Ectodermal cell (in vitro differentiated cells): ENCODE measurements at regions not wholly inside any gene's neighbourhood (a gene's known extent, or its start where the extent isn't known, plus 50 kb on each side); places are given as distances from the start of the nearest gene placed in this dataset.

Source experiments
- H3K27ac ChIP-seq: 2 replicates; pipeline ENCODE4 v1.7.0; 2013; ENCODE audit warnings: mild to moderate bottlenecking, low read depth, low read length; ENCODE audit not compliant: insufficient read depth, poor library complexity, severe bottlenecking
- H3K27me3 ChIP-seq: 2 replicates; pipeline ENCODE4 v1.7.0; 2013; ENCODE audit warnings: mild to moderate bottlenecking, low read length; ENCODE audit not compliant: insufficient read depth, control insufficient read depth, poor library complexity, severe bottlenecking
- H3K36me3 ChIP-seq: one replicate; pipeline ENCODE4 v1.7.0; 2013; ENCODE audit warnings: low read length; ENCODE audit not compliant: control insufficient read depth, insufficient read depth
- H3K4me1 ChIP-seq: one replicate; pipeline ENCODE4 v1.7.0; 2013; ENCODE audit warnings: low read length; ENCODE audit not compliant: control insufficient read depth, insufficient read depth
- H3K4me3 ChIP-seq: 2 replicates; pipeline ENCODE4 v1.7.0; 2013; ENCODE audit warnings: low read depth, low read length, control low read depth; ENCODE audit not compliant: insufficient read depth
- H3K9me3 ChIP-seq: 2 replicates; pipeline ENCODE4 v1.7.0; 2013; ENCODE audit warnings: mild to moderate bottlenecking, low read length, moderate library complexity; ENCODE audit not compliant: control insufficient read depth
- WGBS, 2 experiments: methylation state at CpG; one replicate each; pipeline ENCODE4 v1.1.7; 2013; ENCODE audit warnings: missing lambda C conversion rate in 2 of 2; 5-methylcytosine and 5-hydroxymethylcytosine counted together

DNA sequence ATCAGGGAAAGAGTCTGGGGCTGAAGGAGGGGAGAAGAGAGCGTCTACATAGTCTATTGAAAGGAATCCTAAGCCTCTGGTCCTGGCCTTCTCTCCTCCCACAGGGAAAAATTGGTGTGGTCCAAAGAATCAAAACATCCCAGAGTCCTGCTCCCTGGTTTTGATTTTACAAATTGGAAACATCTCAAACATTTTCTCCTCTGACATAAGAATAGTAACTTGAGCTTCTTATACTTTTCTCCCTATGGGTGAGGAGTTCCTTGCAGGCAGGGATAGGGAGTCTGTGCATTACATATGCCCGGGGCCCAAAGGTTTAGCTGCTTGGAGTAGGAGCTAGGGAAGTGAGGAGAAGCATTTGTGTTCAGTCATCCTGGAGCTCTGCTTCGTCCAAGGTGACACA, 120.0 kb upstream of the GGTLC1 start:
- 84 to 89% methylated on average over 3 of the region's 3 CpGs for WGBS, 2 experiments
- Histone ChIP-seq H3K9me3 (no peaks in the 10 kb centered on the region), H3K27me3 (no peaks in the 10 kb centered on the region), H3K27ac (no peak overlapping the region), H3K4me1 (no peaks in the 10 kb centered on the region), H3K36me3 (no peaks in the 10 kb centered on the region), H3K4me3 (no peak overlapping the region)

GRCh38 chr20:24106801-24107445, 118.3 kb upstream of the GGTLC1 start:
- Histone ChIP-seq H3K4me3 (no peak overlapping the region), H3K27ac (no peak overlapping the region), H3K27me3 (no peaks in the 10 kb centered on the region), H3K4me1 (no peaks in the 10 kb centered on the region), H3K9me3 (no peaks in the 10 kb centered on the region), H3K36me3 (no peaks in the 10 kb centered on the region)
- WGBS, 2 experiments, result 94 to 97% methylated on average over 8 of the region's 8 CpGs

- Histone ChIP-seq H3K4me1 (no peaks in the 10 kb centered on the region), H3K27ac (no peak overlapping the region), H3K27me3 (no peaks in the 10 kb centered on the region), H3K4me3 (no peak overlapping the region), H3K36me3 (no peaks in the 10 kb centered on the region), H3K9me3 (no peaks in the 10 kb centered on the region)
- 71 to 95% methylated on average over 1 to 3 of the region's 4 CpGs for WGBS, 2 experiments
Measured at GRCh38 chr20:24106150-24106800, 117.7 kb upstream of the GGTLC1 start.

DNA sequence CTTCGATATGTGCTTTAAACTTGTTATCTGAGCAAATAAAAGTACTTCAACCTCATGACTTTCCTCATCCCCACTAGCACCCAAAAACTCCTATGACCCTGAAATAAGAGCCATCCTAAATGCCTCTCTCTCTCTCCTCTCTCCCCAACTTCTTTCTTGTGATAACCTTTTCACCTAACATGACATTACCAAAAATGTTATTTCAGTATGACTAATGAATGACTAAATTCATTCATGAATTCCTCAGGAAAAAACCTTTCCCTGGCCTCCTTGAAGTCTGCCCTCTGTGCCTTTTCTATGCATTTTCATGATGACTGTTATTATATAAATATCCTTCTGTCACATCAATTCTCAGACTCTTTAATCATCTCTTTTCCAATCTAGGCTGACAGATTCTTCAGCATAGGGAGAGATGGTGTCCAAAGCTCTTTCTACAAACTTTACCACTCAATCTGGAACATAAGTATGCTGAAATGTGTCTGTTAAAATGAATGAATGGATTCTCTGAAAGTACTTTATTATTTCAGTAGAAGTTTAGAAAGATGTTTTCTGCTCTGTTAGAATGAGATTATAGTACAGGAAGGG, 114.3 kb upstream of the GGTLC1 start:
- Histone ChIP-seq H3K4me3 (no peak overlapping the region), H3K9me3 (no peaks in the 10 kb centered on the region), H3K27me3 (no peaks in the 10 kb centered on the region), H3K4me1 (no peaks in the 10 kb centered on the region), H3K27ac (no peak overlapping the region), H3K36me3 (no peaks in the 10 kb centered on the region)
- WGBS, 2 experiments, result 92 to 96% methylated on average over 1 of the region's 1 CpG

- Histone ChIP-seq H3K36me3 (no peaks in the 10 kb centered on the region), H3K27ac (no peak overlapping the region), H3K4me3 (no peak overlapping the region), H3K27me3 (no peaks in the 10 kb centered on the region), H3K9me3 (no peaks in the 10 kb centered on the region), H3K4me1 (peaks cover under 1% of the 10 kb centered on the region)
- 53 to 55% methylated on average over 7 of the region's 7 CpGs for WGBS, 2 experiments
Measured at GRCh38 chr20:24102290-24102689, 113.7 kb upstream of the GGTLC1 start.

DNA sequence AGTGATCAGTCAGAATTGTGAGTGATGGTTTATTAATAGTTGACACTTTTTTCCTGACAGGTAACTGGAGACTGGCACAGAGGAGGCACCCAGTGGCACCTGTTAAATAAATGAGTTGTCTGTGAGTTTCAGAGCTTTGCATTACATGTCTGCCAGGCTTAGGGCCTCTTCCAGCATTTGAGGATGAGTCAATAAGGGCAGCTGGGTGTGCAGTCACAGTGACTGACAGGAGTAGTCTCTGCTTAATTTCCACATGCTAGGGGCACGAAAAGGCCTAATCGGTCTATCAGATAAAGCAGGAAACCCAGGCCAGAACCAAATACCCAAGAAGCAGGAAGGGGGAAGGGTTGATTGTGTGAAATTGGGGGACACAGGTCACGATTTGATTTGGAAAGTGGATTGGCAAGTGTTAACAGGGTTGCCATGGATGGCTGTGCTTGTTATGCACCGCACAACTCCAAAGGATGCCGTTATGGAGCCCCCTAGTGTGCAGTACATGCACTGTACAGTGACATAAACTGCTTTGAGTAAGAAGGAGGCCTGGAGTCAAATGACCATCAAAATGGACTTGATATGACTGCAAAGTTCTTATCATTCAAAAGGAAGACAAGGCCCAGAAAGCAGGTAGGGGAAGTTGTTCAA, 111.9 kb upstream of the GGTLC1 start:
- H3K4me3 ChIP-seq, result no peak overlapping the region
- 67 to 76% methylated on average over 5 of the region's 5 CpGs for WGBS, 2 experiments
- no peaks in the 10 kb centered on the region for H3K9me3 ChIP-seq
- H3K36me3 ChIP-seq, result no peaks in the 10 kb centered on the region
- H3K27ac ChIP-seq, result no peak overlapping the region
- no peaks in the 10 kb centered on the region for H3K27me3 ChIP-seq
- peaks cover 9% of the 10 kb centered on the region for H3K4me1 ChIP-seq

GRCh38 chr20:24098886-24099285, 110.3 kb upstream of the GGTLC1 start:
- no peak overlapping the region for H3K27ac ChIP-seq
- no peak overlapping the region for H3K4me3 ChIP-seq
- no peaks in the 10 kb centered on the region for H3K9me3 ChIP-seq
- H3K36me3 ChIP-seq, result no peaks in the 10 kb centered on the region
- 89 to 90% methylated on average over 2 of the region's 3 CpGs for WGBS, 2 experiments
- no peaks in the 10 kb centered on the region for H3K27me3 ChIP-seq
- H3K4me1 ChIP-seq, result peaks cover 9% of the 10 kb centered on the region

GRCh38 chr20:24097506-24098245, 109.1 kb upstream of the GGTLC1 start:
- Histone ChIP-seq H3K4me1 (peaks cover 9% of the 10 kb centered on the region), H3K4me3 (no peak overlapping the region), H3K9me3 (no peaks in the 10 kb centered on the region), H3K36me3 (no peaks in the 10 kb centered on the region), H3K27me3 (no peaks in the 10 kb centered on the region), H3K27ac (no peak overlapping the region)
- WGBS, 2 experiments, result 94 to 96% methylated on average over 5 of the region's 6 CpGs

GRCh38 chr20:24096864-24097450, 108.4 kb upstream of the GGTLC1 start:
- Histone ChIP-seq H3K4me3 (no peak overlapping the region), H3K36me3 (no peaks in the 10 kb centered on the region), H3K27me3 (no peaks in the 10 kb centered on the region), H3K4me1 (peaks cover 9% of the 10 kb centered on the region), H3K9me3 (no peaks in the 10 kb centered on the region), H3K27ac (no peak overlapping the region)
- WGBS, 2 experiments, result 76 to 77% methylated on average over 13 of the region's 13 CpGs
